ENCODE measurements at regions not wholly inside any gene's neighbourhood (a gene's known extent, or its start where the extent isn't known, plus 50 kb on each side); places are given as distances from the start of the nearest gene placed in this dataset.

DNA sequence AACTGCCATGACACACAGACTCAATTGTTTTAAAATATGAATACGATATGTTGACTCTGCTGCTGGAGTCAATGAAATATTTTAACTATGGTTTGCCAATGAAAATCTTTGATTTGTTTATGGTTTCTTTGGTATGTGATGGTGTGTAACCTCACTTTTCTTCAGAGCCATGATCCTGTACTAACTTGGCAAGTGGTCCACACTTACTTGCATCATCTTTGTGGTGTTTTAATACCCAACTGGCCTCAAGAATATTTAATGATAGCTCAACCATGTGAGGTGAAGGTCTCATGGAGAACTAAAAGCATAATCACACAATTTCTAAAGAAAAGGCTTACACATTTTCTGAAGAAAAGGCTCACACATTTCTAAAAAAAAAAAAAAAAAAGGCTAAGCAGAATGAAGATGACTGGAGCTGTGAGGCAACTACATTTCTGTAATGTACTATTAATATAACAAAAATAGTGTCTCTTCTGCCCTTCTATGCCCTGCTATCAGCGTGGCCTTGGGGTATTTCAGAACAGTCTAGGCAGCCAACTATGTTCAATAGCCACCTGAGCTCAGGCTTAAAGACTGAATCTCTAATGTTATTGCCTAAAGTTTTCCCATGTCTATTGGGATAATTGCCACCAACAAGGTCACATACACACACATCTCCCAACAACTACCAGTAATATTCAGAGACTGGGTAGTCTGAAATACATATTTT is 395.0 kb downstream of the MLLT3 start:
- Histone ChIP-seq H3K27me3 (ENCODE audit: control insufficient read depth in 3 of 3, insufficient read depth in 3 of 3, low read depth in 1 of 3, low read length in 3 of 3) (no peaks in the 10 kb centered on the region), H3K23ac (ENCODE audit: low read depth, low read length, poor library complexity) (no peak overlapping the region), H3K4me1 (ENCODE audit: control insufficient read depth in 2 of 2, insufficient read depth in 1 of 2, low read depth in 1 of 2, low read length in 2 of 2) (no peaks in the 10 kb centered on the region), H2BK5ac (ENCODE audit: low read length) (no peak overlapping the region), H4K91ac (ENCODE audit: low read depth, low read length, poor library complexity) (no peak overlapping the region), H3K9ac (ENCODE audit: low read depth, low read length, poor library complexity) (no peak overlapping the region), H2AK5ac (ENCODE audit: low read depth, low read length) (no peak overlapping the region), H3K4ac (ENCODE audit: low read length) (no peak overlapping the region), H2BK120ac (ENCODE audit: low read depth, low read length) (no peak overlapping the region), H2BK12ac (ENCODE audit: low read length) (no peak overlapping the region), H2AFZ (ENCODE audit: low read length) (no peak overlapping the region), H3K18ac (ENCODE audit: low read length) (no peak overlapping the region), H2BK15ac (ENCODE audit: low read length) (no peak overlapping the region), H3K14ac (ENCODE audit: low read length) (no peak overlapping the region), H4K8ac (ENCODE audit: low read depth, low read length) (no peak overlapping the region), H3K79me1 (ENCODE audit: low read depth, low read length) (no peaks in the 10 kb centered on the region), H3K9me3 (replicated peaks in 1 of 2; ENCODE audit: control insufficient read depth in 2 of 2, insufficient read depth in 1 of 2, low read depth in 1 of 2, low read length in 2 of 2) (no peaks in the 10 kb centered on the region), H3K4me3 (ENCODE audit: low read length in 2 of 2) (no peak overlapping the region), H3K36me3 (replicated peaks in 1 of 2; ENCODE audit: control insufficient read depth in 2 of 2, insufficient read depth in 2 of 2, low read length in 2 of 2) (no peaks in the 10 kb centered on the region), H3K27ac (replicated peaks; ENCODE audit: low read length) (no peak overlapping the region), H3K4me2 (ENCODE audit: insufficient read depth, low read length, poor library complexity, severe bottlenecking) (no peak overlapping the region)
- no CpG with 5 or more reads among the region's 2 CpGs for WGBS, 2 donors (ENCODE audit: extremely low coverage in 2 of 2, insufficient read length in 2 of 2, insufficient replicate concordance in 1 of 2)
- no peak for DNase-seq (ENCODE audit: low spot score)

DNA sequence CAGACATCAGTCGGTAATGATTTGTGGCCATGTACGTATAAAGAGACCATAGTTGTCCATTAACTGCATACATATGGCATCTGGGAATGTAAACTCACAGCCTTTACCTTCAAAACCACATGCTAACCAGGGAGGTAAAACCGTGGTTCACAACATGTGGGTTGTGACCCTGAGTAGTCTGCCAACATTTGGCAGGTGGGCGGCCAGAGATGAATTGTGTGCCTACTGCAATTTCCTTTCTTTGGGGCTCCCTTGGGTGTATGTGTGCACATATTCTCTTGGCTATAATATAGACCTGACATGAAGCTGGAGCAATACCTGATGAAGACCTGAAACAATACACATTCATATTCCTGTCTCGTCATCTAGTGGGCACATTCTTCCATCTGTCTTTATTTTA is 396.0 kb downstream of the MLLT3 start:
- Histone ChIP-seq H3K23ac (ENCODE audit: low read depth, low read length, poor library complexity) (no peak overlapping the region), H2BK15ac (ENCODE audit: low read length) (no peak overlapping the region), H3K9ac (ENCODE audit: low read depth, low read length, poor library complexity) (no peak overlapping the region), H3K18ac (ENCODE audit: low read length) (no peak overlapping the region), H2AFZ (ENCODE audit: low read length) (no peak overlapping the region), H3K36me3 (replicated peaks in 1 of 2; ENCODE audit: control insufficient read depth in 2 of 2, insufficient read depth in 2 of 2, low read length in 2 of 2) (no peaks in the 10 kb centered on the region), H3K4me3 (ENCODE audit: low read length in 2 of 2) (no peak overlapping the region), H3K14ac (ENCODE audit: low read length) (no peak overlapping the region), H3K27ac (replicated peaks; ENCODE audit: low read length) (no peak overlapping the region), H3K9me3 (replicated peaks in 1 of 2; ENCODE audit: control insufficient read depth in 2 of 2, insufficient read depth in 1 of 2, low read depth in 1 of 2, low read length in 2 of 2) (no peaks in the 10 kb centered on the region), H3K4ac (ENCODE audit: low read length) (no peak overlapping the region), H3K4me2 (ENCODE audit: insufficient read depth, low read length, poor library complexity, severe bottlenecking) (no peak overlapping the region), H2BK12ac (ENCODE audit: low read length) (no peak overlapping the region), H2BK5ac (ENCODE audit: low read length) (no peak overlapping the region), H3K4me1 (ENCODE audit: control insufficient read depth in 2 of 2, insufficient read depth in 1 of 2, low read depth in 1 of 2, low read length in 2 of 2) (no peaks in the 10 kb centered on the region), H2AK5ac (ENCODE audit: low read depth, low read length) (no peak overlapping the region), H3K27me3 (ENCODE audit: control insufficient read depth in 3 of 3, insufficient read depth in 3 of 3, low read depth in 1 of 3, low read length in 3 of 3) (no peaks in the 10 kb centered on the region), H2BK120ac (ENCODE audit: low read depth, low read length) (no peak overlapping the region), H4K91ac (ENCODE audit: low read depth, low read length, poor library complexity) (no peak overlapping the region), H3K79me1 (ENCODE audit: low read depth, low read length) (no peaks in the 10 kb centered on the region), H4K8ac (ENCODE audit: low read depth, low read length) (no peak overlapping the region)
- WGBS, 2 donors (ENCODE audit: extremely low coverage in 2 of 2, insufficient read length in 2 of 2, insufficient replicate concordance in 1 of 2): no CpG with 5 or more reads among the region's 5 CpGs
- DNase-seq (ENCODE audit: low spot score): no peak

DNA sequence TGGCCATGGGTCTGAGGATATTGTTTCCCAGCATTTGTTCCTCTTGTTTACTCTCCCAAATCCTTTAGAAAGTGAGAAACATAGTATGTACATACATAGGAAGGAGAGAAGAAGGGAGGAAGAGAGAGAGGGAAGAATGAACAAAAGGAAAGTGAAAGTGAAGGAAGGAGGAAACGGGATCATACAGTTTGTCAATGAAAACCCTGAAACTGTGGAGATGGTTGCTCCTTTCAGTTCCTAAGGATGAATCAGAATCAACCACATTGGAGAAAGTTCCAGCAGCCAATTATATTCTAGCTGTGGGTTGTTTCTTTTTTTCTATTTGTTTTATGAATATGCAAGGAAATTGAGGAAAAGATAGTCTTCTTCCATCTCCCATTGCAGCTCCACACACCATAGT is 396.5 kb downstream of the MLLT3 start:
- no peak overlapping the region for H3K9ac ChIP-seq (ENCODE audit: low read depth, low read length, poor library complexity)
- no peaks in the 10 kb centered on the region for H3K36me3 ChIP-seq (replicated peaks in 1 of 2; ENCODE audit: control insufficient read depth in 2 of 2, insufficient read depth in 2 of 2, low read length in 2 of 2)
- no peak overlapping the region for H2BK15ac ChIP-seq (ENCODE audit: low read length)
- H3K9me3 ChIP-seq (replicated peaks in 1 of 2; ENCODE audit: control insufficient read depth in 2 of 2, insufficient read depth in 1 of 2, low read depth in 1 of 2, low read length in 2 of 2): no peaks in the 10 kb centered on the region
- H2AK5ac ChIP-seq (ENCODE audit: low read depth, low read length): no peak overlapping the region
- H4K91ac ChIP-seq (ENCODE audit: low read depth, low read length, poor library complexity): no peak overlapping the region
- no peak overlapping the region for H2BK5ac ChIP-seq (ENCODE audit: low read length)
- H2AFZ ChIP-seq (ENCODE audit: low read length): no peak overlapping the region
- no peak overlapping the region for H3K18ac ChIP-seq (ENCODE audit: low read length)
- H3K4me1 ChIP-seq (ENCODE audit: control insufficient read depth in 2 of 2, insufficient read depth in 1 of 2, low read depth in 1 of 2, low read length in 2 of 2): no peaks in the 10 kb centered on the region
- no peak overlapping the region for H2BK120ac ChIP-seq (ENCODE audit: low read depth, low read length)
- H4K8ac ChIP-seq (ENCODE audit: low read depth, low read length): no peak overlapping the region
- H3K4ac ChIP-seq (ENCODE audit: low read length): no peak overlapping the region
- H3K4me3 ChIP-seq (ENCODE audit: low read length in 2 of 2): no peak overlapping the region
- no CpG with 5 or more reads among the region's 1 CpG for WGBS, 2 donors (ENCODE audit: extremely low coverage in 2 of 2, insufficient read length in 2 of 2, insufficient replicate concordance in 1 of 2)
- H3K14ac ChIP-seq (ENCODE audit: low read length): no peak overlapping the region
- no peak overlapping the region for H2BK12ac ChIP-seq (ENCODE audit: low read length)
- H3K4me2 ChIP-seq (ENCODE audit: insufficient read depth, low read length, poor library complexity, severe bottlenecking): no peak overlapping the region
- no peak for DNase-seq (ENCODE audit: low spot score)
- H3K79me1 ChIP-seq (ENCODE audit: low read depth, low read length): no peaks in the 10 kb centered on the region
- no peaks in the 10 kb centered on the region for H3K27me3 ChIP-seq (ENCODE audit: control insufficient read depth in 3 of 3, insufficient read depth in 3 of 3, low read depth in 1 of 3, low read length in 3 of 3)
- H3K27ac ChIP-seq (replicated peaks; ENCODE audit: low read length): no peak overlapping the region
- no peak overlapping the region for H3K23ac ChIP-seq (ENCODE audit: low read depth, low read length, poor library complexity)

DNA sequence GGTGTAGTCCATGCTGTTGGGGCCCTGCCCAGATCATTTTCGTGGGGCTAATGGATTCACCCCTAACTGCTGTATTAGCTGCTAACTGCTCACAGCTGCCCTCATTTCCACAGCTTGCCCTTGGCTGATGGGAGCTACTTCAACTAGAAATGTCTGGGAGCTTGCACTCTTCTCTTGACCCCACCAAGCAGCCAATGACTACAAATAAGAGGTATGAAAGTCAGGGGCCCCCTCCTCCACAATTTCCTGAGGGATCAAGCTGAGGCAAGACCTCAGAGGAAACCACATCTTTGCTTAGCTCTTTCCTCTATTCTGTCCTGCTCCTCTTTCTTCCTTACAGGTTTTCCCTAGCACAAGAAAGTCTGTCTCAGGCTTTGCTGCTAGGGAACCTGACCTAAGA is 397.5 kb downstream of the MLLT3 start:
- Histone ChIP-seq H3K23ac (ENCODE audit: low read depth, low read length, poor library complexity) (no peak overlapping the region), H2AFZ (ENCODE audit: low read length) (no peak overlapping the region), H3K27me3 (ENCODE audit: control insufficient read depth in 3 of 3, insufficient read depth in 3 of 3, low read depth in 1 of 3, low read length in 3 of 3) (no peaks in the 10 kb centered on the region), H2BK5ac (ENCODE audit: low read length) (no peak overlapping the region), H3K27ac (replicated peaks; ENCODE audit: low read length) (no peak overlapping the region), H3K14ac (ENCODE audit: low read length) (no peak overlapping the region), H3K4me1 (ENCODE audit: control insufficient read depth in 2 of 2, insufficient read depth in 1 of 2, low read depth in 1 of 2, low read length in 2 of 2) (no peaks in the 10 kb centered on the region), H3K36me3 (replicated peaks in 1 of 2; ENCODE audit: control insufficient read depth in 2 of 2, insufficient read depth in 2 of 2, low read length in 2 of 2) (no peaks in the 10 kb centered on the region), H3K79me1 (ENCODE audit: low read depth, low read length) (no peaks in the 10 kb centered on the region), H4K91ac (ENCODE audit: low read depth, low read length, poor library complexity) (no peak overlapping the region), H3K4me3 (ENCODE audit: low read length in 2 of 2) (no peak overlapping the region), H3K9me3 (replicated peaks in 1 of 2; ENCODE audit: control insufficient read depth in 2 of 2, insufficient read depth in 1 of 2, low read depth in 1 of 2, low read length in 2 of 2) (no peaks in the 10 kb centered on the region), H4K8ac (ENCODE audit: low read depth, low read length) (no peak overlapping the region), H2BK120ac (ENCODE audit: low read depth, low read length) (no peak overlapping the region), H2AK5ac (ENCODE audit: low read depth, low read length) (no peak overlapping the region), H3K4me2 (ENCODE audit: insufficient read depth, low read length, poor library complexity, severe bottlenecking) (no peak overlapping the region), H3K18ac (ENCODE audit: low read length) (no peak overlapping the region), H2BK15ac (ENCODE audit: low read length) (no peak overlapping the region), H3K4ac (ENCODE audit: low read length) (no peak overlapping the region), H2BK12ac (ENCODE audit: low read length) (no peak overlapping the region), H3K9ac (ENCODE audit: low read depth, low read length, poor library complexity) (no peak overlapping the region)
- WGBS, 2 donors (ENCODE audit: extremely low coverage in 2 of 2, insufficient read length in 2 of 2, insufficient replicate concordance in 1 of 2): no CpG with 5 or more reads among the region's 1 CpG
- no peak for DNase-seq (ENCODE audit: low spot score)

Data from neuronal stem cell (in vitro differentiated cells).